AG10803 (cell line): ENCODE measurements at regions not wholly inside any gene's neighbourhood (a gene's known extent, or its start where the extent isn't known, plus 50 kb on each side); places are given as distances from the start of the nearest gene placed in this dataset.
"Not testable (repeated sequence)": the region's sequence is repeated elsewhere in the genome, so short reads cannot be mapped to it uniquely, and the experiment has no call there.

Source experiments
- DNase-seq: peaks from one replicate; pipeline ENCODE4 v3.0.0; 2010; ENCODE audit warnings: low read depth
- H3K4me3 ChIP-seq: 2 replicates; pipeline ENCODE4 v1.5.1; 2011; ENCODE audit warnings: mild to moderate bottlenecking, low read length, control low read depth
- CTCF ChIP-seq: conservative IDR thresholded peaks from 2 replicates; pipeline ENCODE4 v1.5.1; 2011; ENCODE audit warnings: mild to moderate bottlenecking, low read length, control low read depth, inconsistent platforms

GRCh38 chr13:62489731-62490130 lies 1074.1 kb upstream of the PCDH20 start:
- TF ChIP-seq CTCF: no peak
- H3K4me3 ChIP-seq: no peak overlapping the region
- no peak for DNase-seq

GRCh38 chr13:62483774-62484173 lies 1068.1 kb upstream of the PCDH20 start:
- no peak for DNase-seq
- H3K4me3 ChIP-seq: no peak overlapping the region

GRCh38 chr13:62482351-62482750 lies 1066.7 kb upstream of the PCDH20 start:
- no peak for DNase-seq
- no peak overlapping the region for H3K4me3 ChIP-seq
- TF ChIP-seq CTCF: no peak

More at GRCh38 chr13:62483774-62484173, 1068.1 kb upstream of the PCDH20 start:
- TF ChIP-seq CTCF: no peak

- no peak for DNase-seq
- no peak for TF ChIP-seq CTCF
- H3K4me3 ChIP-seq: no peak overlapping the region
Observed at GRCh38 chr13:62473944-62474237, 1058.2 kb upstream of the PCDH20 start.

GRCh38 chr13:62473190-62473943 lies 1057.7 kb upstream of the PCDH20 start:
- DNase-seq: no peak
- TF ChIP-seq CTCF: no peak
- H3K4me3 ChIP-seq: no peak overlapping the region

- H3K4me3 ChIP-seq: no peak overlapping the region
- TF ChIP-seq CTCF: no peak
- DNase-seq: no peak
Observed at GRCh38 chr13:62453761-62454160, 1038.1 kb upstream of the PCDH20 start.

GRCh38 chr13:62450759-62451158 lies 1035.1 kb upstream of the PCDH20 start:
- no peak overlapping the region for H3K4me3 ChIP-seq
- no peak for DNase-seq
- no peak for TF ChIP-seq CTCF

GRCh38 chr13:62447771-62448382 lies 1032.2 kb upstream of the PCDH20 start:
- not testable (repeated sequence) for H3K4me3 ChIP-seq, DNase-seq
